Tibial nerve (tissue), 3 donors: ENCODE measurements at regions not wholly inside any gene's neighbourhood (a gene's known extent, or its start where the extent isn't known, plus 50 kb on each side); places are given as distances from the start of the nearest gene placed in this dataset.

ENCODE experiments used
- CTCF ChIP-seq, 5 experiments: fragments of 200-600 bp in 3 of 5; fragments of 450-650 bp in 2 of 5; sonication (generic) in 3 of 5; IDR thresholded peaks; one replicate each; pipeline ENCODE4 v1.5.1; 2016 to 2019; ENCODE audit warnings: antibody characterized with exemption in 5 of 5, mild to moderate bottlenecking in 3 of 5, moderate library complexity in 2 of 5
- POLR2A ChIP-seq, 2 donors: fragments of 450-650 bp; IDR thresholded peaks; one replicate each; pipeline ENCODE4 v1.6.1; 2017; ENCODE audit warnings: antibody characterized with exemption in 2 of 2, mild to moderate bottlenecking in 2 of 2, moderate library complexity in 2 of 2

GRCh38 chr10:5284311-5285057 is 80.3 kb upstream of the UCN3 start:
- TF ChIP-seq POLR2A (IDR thresholded peaks at IDR 0.05) (no peak), CTCF (IDR thresholded peaks at IDR 0.05) (no peak)
